Liver (tissue), 8 donors: ENCODE measurements at regions not wholly inside any gene's neighbourhood (a gene's known extent, or its start where the extent isn't known, plus 50 kb on each side); places are given as distances from the start of the nearest gene placed in this dataset.

Experiments
- DNase-seq: peaks from one replicate; pipeline ENCODE4 v3.0.0-alpha.2; 2017; ENCODE audit warnings: low spot score
- H3K27ac ChIP-seq, 2 donors: one replicate each; pipeline ENCODE4 v1.7.0; 2013; ENCODE audit warnings: inconsistent platforms in 2 of 2, low read length in 2 of 2, control low read depth in 1 of 2, low read depth in 1 of 2, mild to moderate bottlenecking in 1 of 2
- H3K27me3 ChIP-seq, 4 donors: one replicate each; pipeline versions ENCODE4 v1.6.1 to v1.7.0; 2013; ENCODE audit warnings: low read length in 3 of 4, inconsistent platforms in 1 of 4, mild to moderate bottlenecking in 1 of 4, moderate library complexity in 1 of 4; ENCODE audit not compliant: control insufficient read depth in 4 of 4, insufficient read depth in 4 of 4
- H3K36me3 ChIP-seq, 4 donors: one replicate each; pipeline versions ENCODE4 v1.6.1 to v1.7.0; 2013; ENCODE audit warnings: low read length in 3 of 4, mild to moderate bottlenecking in 3 of 4, low read depth in 1 of 4, moderate library complexity in 1 of 4; ENCODE audit not compliant: control insufficient read depth in 4 of 4, insufficient read depth in 3 of 4
- H3K4me1 ChIP-seq, 4 donors: one replicate each; pipeline versions ENCODE4 v1.6.1 to v1.7.0; 2013; ENCODE audit warnings: low read length in 3 of 4, mild to moderate bottlenecking in 3 of 4, moderate library complexity in 1 of 4; ENCODE audit not compliant: control insufficient read depth in 4 of 4, insufficient read depth in 4 of 4
- H3K4me3 ChIP-seq, 3 donors: one replicate each; pipeline versions ENCODE4 v1.6.1 to v1.7.0; 2013; ENCODE audit warnings: low read length in 3 of 3, control low read depth in 1 of 3, low read depth in 1 of 3, mild to moderate bottlenecking in 1 of 3
- H3K9ac ChIP-seq, 2 donors: one replicate each; pipeline ENCODE4 v1.7.0; 2013; ENCODE audit warnings: low read length in 2 of 2, mild to moderate bottlenecking in 2 of 2, moderate library complexity in 2 of 2, control low read depth in 1 of 2, low read depth in 1 of 2
- H3K9me3 ChIP-seq, 4 donors: one replicate each; pipeline versions ENCODE4 v1.6.1 to v1.7.0; 2013; ENCODE audit warnings: low read length in 3 of 4; ENCODE audit not compliant: control insufficient read depth in 4 of 4
- ATF3 ChIP-seq: IDR thresholded peaks from 2 replicates; pipeline ENCODE4 v1.6.1; 2016; ENCODE audit warnings: antibody characterized with exemption
- CTCF ChIP-seq: fragments of 150-350 bp; IDR thresholded peaks from 2 replicates; pipeline ENCODE4 v1.5.1; 2017; ENCODE audit warnings: improper control_type of control experiment, low read depth, low read length; ENCODE audit not compliant: missing input control
- EGR1 ChIP-seq, 2 donors: IDR thresholded peaks; 2 replicates each; pipeline ENCODE4 v1.6.1; 2016 to 2018; ENCODE audit warnings: antibody characterized with exemption in 2 of 2, low read depth in 2 of 2
- FOXA1 ChIP-seq: IDR thresholded peaks from 2 replicates; pipeline ENCODE4 v1.6.1; 2016; ENCODE audit warnings: antibody characterized with exemption
- FOXA2 ChIP-seq: IDR thresholded peaks from 2 replicates; pipeline ENCODE4 v1.6.1; 2016; ENCODE audit warnings: antibody characterized with exemption
- GABPA ChIP-seq, 2 donors: IDR thresholded peaks in 1 of 2; conservative IDR thresholded peaks in 1 of 2; 2 replicates each; pipeline ENCODE4 v1.6.1; 2016; ENCODE audit warnings: antibody characterized with exemption in 2 of 2, mild to moderate bottlenecking in 1 of 2, moderate library complexity in 1 of 2
- HNF4A ChIP-seq, 2 donors: conservative IDR thresholded peaks; 2 replicates each; pipeline ENCODE4 v1.6.1; 2016; ENCODE audit warnings: antibody characterized with exemption in 2 of 2, mild to moderate bottlenecking in 2 of 2
- HNF4G ChIP-seq: IDR thresholded peaks from 2 replicates; pipeline ENCODE4 v1.6.1; 2016; ENCODE audit warnings: antibody characterized with exemption
- JUND ChIP-seq, 2 donors: IDR thresholded peaks; 2 replicates each; pipeline ENCODE4 v1.6.1; 2016; ENCODE audit warnings: antibody characterized with exemption in 2 of 2
- MAX ChIP-seq: IDR thresholded peaks from 2 replicates; pipeline ENCODE4 v1.6.1; 2016; ENCODE audit warnings: antibody characterized with exemption
- NR2F2 ChIP-seq: IDR thresholded peaks from 2 replicates; pipeline ENCODE4 v1.6.1; 2016; ENCODE audit warnings: antibody characterized with exemption
- RAD21 ChIP-seq, 2 donors: IDR thresholded peaks; 2 replicates each; pipeline ENCODE4 v1.6.1; 2016; ENCODE audit warnings: antibody characterized with exemption in 2 of 2, mild to moderate bottlenecking in 2 of 2
- REST ChIP-seq: IDR thresholded peaks from 2 replicates; pipeline ENCODE4 v1.6.1; 2016; ENCODE audit warnings: antibody characterized with exemption, mild to moderate bottlenecking
- RXRA ChIP-seq, 2 donors: IDR thresholded peaks; 2 replicates each; pipeline ENCODE4 v1.6.1; 2017 to 2018; ENCODE audit warnings: antibody characterized with exemption in 2 of 2, mild to moderate bottlenecking in 1 of 2
- SP1 ChIP-seq: IDR thresholded peaks from 2 replicates; pipeline ENCODE4 v1.6.1; 2018; ENCODE audit warnings: antibody characterized with exemption, mild to moderate bottlenecking
- TAF1 ChIP-seq: conservative IDR thresholded peaks from 2 replicates; pipeline ENCODE4 v1.6.1; 2016; ENCODE audit warnings: antibody characterized with exemption, mild to moderate bottlenecking
- YY1 ChIP-seq: IDR thresholded peaks from 2 replicates; pipeline ENCODE4 v1.6.1; 2016; ENCODE audit warnings: antibody characterized with exemption, mild to moderate bottlenecking
- ZBTB33 ChIP-seq: IDR thresholded peaks from 2 replicates; pipeline ENCODE4 v1.6.1; 2016; ENCODE audit warnings: antibody characterized with exemption
- WGBS: extraction: QIAGEN DNeasy Blood & Tissue Kit; methylation state at CpG from one replicate; pipeline ENCODE4 v1.1.7; 2013; 5-methylcytosine and 5-hydroxymethylcytosine counted together
- donor health status: healthy.
- donor health status: healthy.
- donor health status: healthy.
- donor health status: healthy.
- donor health status: healthy.

GRCh38 chr18:78196280-78196679 is 783.3 kb upstream of the SALL3 start:
- Histone ChIP-seq H3K36me3 (no peaks in the 10 kb centered on the region), H3K27me3 (peaks cover 0 to 3% (median 0%) of the 10 kb centered on the region in 4 donors), H3K4me3 (no peak overlapping the region), H3K4me1 (no peaks in the 10 kb centered on the region), H3K9ac (no peak overlapping the region), H3K27ac (no peak overlapping the region), H3K9me3 (no peaks in the 10 kb centered on the region)
- DNase-seq = no peak
- TF ChIP-seq RAD21 (IDR thresholded peaks at IDR 0.05) (no peak), JUND (IDR thresholded peaks at IDR 0.05) (no peak), REST (no peak), YY1 (no peak), EGR1 (IDR thresholded peaks at IDR 0.05; ENCODE audit: low read depth in 2 of 2) (no peak), ATF3 (no peak), RXRA (IDR thresholded peaks at IDR 0.05) (no peak), HNF4G (no peak), FOXA2 (no peak), HNF4A (conservative IDR thresholded peaks at IDR 0.05) (no peak), SP1 (no peak), TAF1 (no peak), CTCF (no peak), FOXA1 (no peak), MAX (no peak)
- 73% methylated on average over 2 of the region's 2 CpGs for WGBS

GRCh38 chr18:78199002-78199401 is 780.6 kb upstream of the SALL3 start:
- Histone ChIP-seq H3K4me3 (no peak overlapping the region), H3K27ac (no peak overlapping the region), H3K36me3 (no peaks in the 10 kb centered on the region), H3K4me1 (no peaks in the 10 kb centered on the region), H3K9me3 (no peaks in the 10 kb centered on the region), H3K9ac (no peak overlapping the region), H3K27me3 (peaks cover 0 to 3% (median 0%) of the 10 kb centered on the region in 4 donors)
- WGBS = 65% methylated on average over 5 of the region's 5 CpGs
- DNase-seq = no peak
- TF ChIP-seq REST (no peak), JUND (IDR thresholded peaks at IDR 0.05) (no peak), GABPA (IDR thresholded peaks at IDR 0.05 in 1 of 2, conservative IDR thresholded peaks at IDR 0.05 in 1 of 2) (no peak), YY1 (no peak), ZBTB33 (no peak), NR2F2 (no peak)
